ENCODE measurements at regions not wholly inside any gene's neighbourhood (a gene's known extent, or its start where the extent isn't known, plus 50 kb on each side); places are given as distances from the start of the nearest gene placed in this dataset.

- BruUV-seq (replicated peaks), result no TSS peak
- Histone ChIP-seq H3K9me3 (ENCODE audit: low read depth, low read length, poor library complexity, severe bottlenecking) (peaks cover 5% of the 10 kb centered on the region), H3K27me3 (replicated peaks; ENCODE audit: insufficient read depth, low read depth, low read length, poor library complexity) (no peaks in the 10 kb centered on the region), H3K4me3 (ENCODE audit: low read depth, low read length, poor library complexity, severe bottlenecking) (no peak overlapping the region), H3K36me3 (ENCODE audit: insufficient read depth, low read length, poor library complexity, severe bottlenecking) (no peaks in the 10 kb centered on the region), H3K27ac (ENCODE audit: low read depth, low read length, poor library complexity, severe bottlenecking) (no peak overlapping the region), H3K4me1 (ENCODE audit: insufficient read depth, low read length, poor library complexity, severe bottlenecking) (no peaks in the 10 kb centered on the region)
- TF ChIP-seq EZH2 (IDR thresholded peaks at IDR 0.05; ENCODE audit: borderline replicate concordance, low read depth, low read length, poor library complexity, severe bottlenecking) (no peak), CTCF (conservative IDR thresholded peaks at IDR 0.05; ENCODE audit: low read depth, low read length) (no peak)
- intact Hi-C loops (cut with micrococcal nuclease; ENCODE audit: unreplicated experiment), result no loop called here
- CTCF ChIA-PET, result no interaction called here
- POLR2A ChIA-PET (ENCODE audit: low non-redundant PET), result no interaction called here
- DNase-seq (ENCODE audit: low spot score), result no peak
Observed at GRCh38 chr4:175051974-175052373, 133.8 kb downstream of the ADAM29 start.

- DNase-seq (ENCODE audit: low spot score), result peak; percentile 0
- intact Hi-C loops (cut with micrococcal nuclease; ENCODE audit: unreplicated experiment), result no loop called here
- ChIA-PET CTCF (no interaction called here), POLR2A (ENCODE audit: low non-redundant PET) (no interaction called here)
- Histone ChIP-seq H3K4me1 (ENCODE audit: insufficient read depth, low read length, poor library complexity, severe bottlenecking) (no peaks in the 10 kb centered on the region), H3K9me3 (ENCODE audit: low read depth, low read length, poor library complexity, severe bottlenecking) (peaks cover 7% of the 10 kb centered on the region), H3K27me3 (replicated peaks; ENCODE audit: insufficient read depth, low read depth, low read length, poor library complexity) (no peaks in the 10 kb centered on the region), H3K4me3 (ENCODE audit: low read depth, low read length, poor library complexity, severe bottlenecking) (no peak overlapping the region), H3K36me3 (ENCODE audit: insufficient read depth, low read length, poor library complexity, severe bottlenecking) (no peaks in the 10 kb centered on the region), H3K27ac (ENCODE audit: low read depth, low read length, poor library complexity, severe bottlenecking) (no peak overlapping the region)
- no TSS peak for BruUV-seq (replicated peaks)
- TF ChIP-seq EZH2 (IDR thresholded peaks at IDR 0.05; ENCODE audit: borderline replicate concordance, low read depth, low read length, poor library complexity, severe bottlenecking) (no peak), CTCF (conservative IDR thresholded peaks at IDR 0.05; ENCODE audit: low read depth, low read length) (no peak)
Observed at GRCh38 chr4:175054980-175055379, 136.8 kb downstream of the ADAM29 start.

- H3K27me3 ChIP-seq (replicated peaks; ENCODE audit: insufficient read depth, low read depth, low read length, poor library complexity), result no peaks in the 10 kb centered on the region
- intact Hi-C loops (cut with micrococcal nuclease; ENCODE audit: unreplicated experiment), result no loop called here
- POLR2A ChIA-PET (ENCODE audit: low non-redundant PET), result no interaction called here
- no TSS peak for BruUV-seq (replicated peaks)
- TF ChIP-seq EZH2 (IDR thresholded peaks at IDR 0.05; ENCODE audit: borderline replicate concordance, low read depth, low read length, poor library complexity, severe bottlenecking) (no peak), CTCF (conservative IDR thresholded peaks at IDR 0.05; ENCODE audit: low read depth, low read length) (no peak)
- no peak overlapping the region for H3K4me3 ChIP-seq (ENCODE audit: low read depth, low read length, poor library complexity, severe bottlenecking)
- CTCF ChIA-PET, result no interaction called here
- H3K9me3 ChIP-seq (ENCODE audit: low read depth, low read length, poor library complexity, severe bottlenecking), result no peaks in the 10 kb centered on the region
- DNase-seq (ENCODE audit: low spot score), result no peak
- H3K36me3 ChIP-seq (ENCODE audit: insufficient read depth, low read length, poor library complexity, severe bottlenecking), result no peaks in the 10 kb centered on the region
- H3K27ac ChIP-seq (ENCODE audit: low read depth, low read length, poor library complexity, severe bottlenecking), result no peak overlapping the region
- no peaks in the 10 kb centered on the region for H3K4me1 ChIP-seq (ENCODE audit: insufficient read depth, low read length, poor library complexity, severe bottlenecking)
Observed at GRCh38 chr4:175062183-175062592, 144.0 kb downstream of the ADAM29 start.
